Cardiac fibroblast (primary cell): ENCODE measurements at regions not wholly inside any gene's neighbourhood (a gene's known extent, or its start where the extent isn't known, plus 50 kb on each side); places are given as distances from the start of the nearest gene placed in this dataset.
A peak's percentile ranks its signal among the peaks of the same experiment; 100 is the strongest.

Source experiments
- DNase-seq, 2 donors: peaks; one replicate each; pipeline versions ENCODE4 v3.0.0 to v3.0.0-alpha.2; 2010; ENCODE audit warnings: low read depth in 2 of 2
- H3K4me3 ChIP-seq, 2 donors: replicated peaks in 1 of 2; 1 replicate in 1 of 2; 2 replicates in 1 of 2; pipeline ENCODE4 v1.5.1; 2011; ENCODE audit warnings: low read depth in 2 of 2, low read length in 2 of 2, mild to moderate bottlenecking in 2 of 2, moderate library complexity in 1 of 2
- CTCF ChIP-seq: IDR thresholded peaks from one replicate; pipeline ENCODE4 v1.5.1; 2011; ENCODE audit warnings: low read depth, mild to moderate bottlenecking, low read length, inconsistent platforms

GRCh38 chr3:107925851-107926250 lies 165.0 kb downstream of the CD47 start:
- no peak overlapping the region for H3K4me3 ChIP-seq
- no peak for DNase-seq

GRCh38 chr3:107921038-107921437 lies 169.8 kb downstream of the CD47 start:
- no peak for DNase-seq
- TF ChIP-seq CTCF = no peak

More at GRCh38 chr3:107925851-107926250, 165.0 kb downstream of the CD47 start:
- no peak for TF ChIP-seq CTCF

DNA sequence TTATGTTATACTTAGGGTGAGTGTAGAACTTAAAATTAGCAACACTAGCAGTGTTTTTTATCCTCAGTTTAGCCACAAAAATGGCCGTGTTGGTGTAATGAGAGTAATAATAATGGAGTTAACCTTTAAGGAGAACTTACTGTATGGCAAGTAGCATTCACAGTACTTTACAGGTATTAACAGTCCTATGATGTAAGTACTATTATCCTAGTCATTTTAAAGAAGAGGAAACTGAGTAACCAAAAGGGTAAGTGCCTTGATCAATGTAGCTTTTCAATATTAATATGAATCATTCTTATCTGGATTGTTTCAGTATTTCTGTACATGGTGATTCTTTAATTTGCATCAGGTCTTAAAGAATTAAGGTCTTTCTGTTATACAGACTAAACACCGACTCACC lies 170.3 kb downstream of the CD47 start:
- TF ChIP-seq CTCF = no peak

More at GRCh38 chr3:107921038-107921437, 169.8 kb downstream of the CD47 start:
- H3K4me3 ChIP-seq = no peak overlapping the region

GRCh38 chr3:107919239-107919638 lies 171.6 kb downstream of the CD47 start:
- no peak for TF ChIP-seq CTCF
- no peak for DNase-seq

More for the DNA sequence above, 170.3 kb downstream of the CD47 start:
- no peak for DNase-seq
- H3K4me3 ChIP-seq = no peak overlapping the region

DNA sequence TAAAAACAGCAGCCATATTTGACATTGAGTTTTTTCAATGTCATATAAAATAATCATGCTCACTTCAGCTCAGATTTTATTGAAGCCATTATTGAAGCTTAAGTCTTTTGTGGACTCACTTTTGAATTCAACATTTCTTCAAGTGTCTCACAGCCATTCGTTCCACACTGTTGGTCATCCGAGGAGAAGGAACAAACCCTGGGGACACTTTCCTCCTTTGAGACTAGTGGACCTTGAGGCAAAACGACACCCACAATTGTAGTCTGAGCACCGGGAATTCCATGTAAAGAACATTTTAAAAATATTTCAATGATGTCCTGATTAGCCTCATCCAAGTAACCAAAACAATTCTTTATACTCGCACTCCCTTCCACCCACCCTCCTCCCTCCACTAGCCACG lies 174.7 kb downstream of the CD47 start:
- no peak for DNase-seq
- H3K4me3 ChIP-seq = no peak overlapping the region
- TF ChIP-seq CTCF = no peak

More at GRCh38 chr3:107919239-107919638, 171.6 kb downstream of the CD47 start:
- no peak overlapping the region for H3K4me3 ChIP-seq

DNA sequence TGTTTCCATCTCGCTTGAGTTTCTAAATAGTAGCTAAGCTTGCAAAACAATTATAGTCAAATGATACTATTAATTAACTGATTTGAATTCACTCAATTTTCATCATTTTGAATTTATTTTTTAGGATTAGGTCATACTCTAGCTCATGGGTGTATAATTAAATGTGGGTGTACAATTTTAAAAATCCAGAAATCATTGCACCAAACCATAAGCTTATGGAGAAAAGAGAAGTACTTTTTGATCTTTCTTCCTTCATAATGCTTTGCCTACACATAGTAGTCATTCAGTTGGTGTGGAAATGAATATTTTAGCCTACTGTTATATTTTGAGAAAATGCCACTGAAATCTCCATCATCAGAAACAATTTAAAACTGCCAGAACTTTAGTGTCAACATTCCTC lies 175.1 kb downstream of the CD47 start:
- no peak for TF ChIP-seq CTCF
- H3K4me3 ChIP-seq = no peak overlapping the region
- DNase-seq = no peak

GRCh38 chr3:107913701-107914100 lies 177.1 kb downstream of the CD47 start:
- H3K4me3 ChIP-seq = no peak overlapping the region
- peak; percentile 75 to 82 for DNase-seq
- TF ChIP-seq CTCF = no peak
